Hepatocyte (in vitro differentiated cells): ENCODE measurements at regions not wholly inside any gene's neighbourhood (a gene's known extent, or its start where the extent isn't known, plus 50 kb on each side); places are given as distances from the start of the nearest gene placed in this dataset.

Experiments used
- CTCF ChIP-seq: fragments of 200-600 bp; sonication (generic); IDR thresholded peaks from 2 replicates; pipeline ENCODE4 v1.5.1; 2016; ENCODE audit warnings: antibody characterized with exemption, mild to moderate bottlenecking; ENCODE audit not compliant: poor library complexity
- EZH2 ChIP-seq: fragments of 200-600 bp; sonication (generic); IDR thresholded peaks from 2 replicates; pipeline ENCODE4 v1.6.1; 2016; ENCODE audit warnings: antibody characterized with exemption, mild to moderate bottlenecking, borderline replicate concordance

- no peak for TF ChIP-seq EZH2
- TF ChIP-seq CTCF, result no peak
Observed at GRCh38 chr4:136554033-136554432, 978.3 kb downstream of the PCDH18 start.
